NCI-H2107 treated with DMSO at 0.1 percent for 48 hours (cell line): ENCODE measurements at regions not wholly inside any gene's neighbourhood (a gene's known extent, or its start where the extent isn't known, plus 50 kb on each side); places are given as distances from the start of the nearest gene placed in this dataset.
"Not testable (repeated sequence)": the region's sequence is repeated elsewhere in the genome, so short reads cannot be mapped to it uniquely, and the experiment has no call there.

Experiments used
- DNase-seq: peaks from one replicate; lab custom pipeline; 2025; ENCODE audit not compliant: unreplicated experiment; lab: John Stamatoyannopoulos, UW

DNA sequence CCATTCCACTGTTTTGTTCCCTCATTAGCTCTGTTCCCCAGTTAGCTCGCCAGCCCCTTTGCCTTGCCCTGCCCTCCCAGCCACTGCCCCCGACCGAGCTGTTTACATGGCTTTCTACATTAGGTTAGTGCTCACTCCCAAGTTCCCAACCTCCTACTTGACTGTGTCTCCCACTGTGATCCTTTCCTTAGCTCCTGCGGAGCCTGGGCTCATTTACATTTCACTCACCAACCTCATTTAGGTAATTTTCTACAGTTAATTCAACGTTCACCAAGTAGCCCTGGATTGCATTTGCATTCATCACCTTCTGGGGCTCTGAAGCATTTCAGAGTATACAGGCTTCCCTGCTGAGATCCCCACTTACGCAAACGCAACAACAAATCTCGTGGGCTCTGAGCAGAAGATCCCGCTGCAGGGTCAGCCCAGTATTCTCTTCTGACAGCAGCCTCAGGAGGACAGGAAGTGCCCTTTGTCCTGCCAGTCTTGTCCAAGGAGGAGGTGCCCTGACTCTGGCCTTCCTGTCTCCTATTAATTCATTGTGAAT, 325.8 kb upstream of the CCL2 start:
- DNase-seq = no peak

DNA sequence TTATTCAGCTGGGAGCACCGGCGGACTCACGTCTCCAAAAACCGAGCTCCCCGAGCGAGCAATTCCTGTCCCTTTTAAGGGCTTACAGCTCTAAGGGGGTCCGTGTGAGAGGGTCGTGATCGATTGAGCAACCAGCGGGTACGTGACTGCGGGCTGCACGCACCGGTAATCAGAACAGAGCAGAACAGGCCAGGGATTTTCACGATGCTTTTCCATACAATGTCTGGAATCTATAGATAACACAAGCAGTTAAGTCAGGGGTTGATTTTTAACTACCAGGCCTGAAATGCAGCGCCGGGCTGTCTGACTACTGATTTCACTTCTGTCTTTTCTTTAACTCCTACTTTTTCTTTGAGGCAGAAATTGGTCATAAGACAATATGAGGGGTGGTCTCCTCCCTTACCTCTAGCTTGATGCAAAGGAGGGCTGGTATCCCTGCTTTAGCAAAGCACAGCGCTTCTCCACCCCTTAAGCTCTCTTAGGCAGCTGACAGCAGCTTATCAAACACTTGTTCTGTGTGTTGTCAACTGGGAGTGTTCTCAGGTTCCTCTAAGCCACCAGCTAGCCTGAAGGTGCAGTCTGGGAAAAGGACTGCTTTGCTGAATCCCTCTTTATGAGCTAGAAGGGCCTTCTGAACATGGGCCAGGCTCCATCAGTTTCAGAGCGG, 323.8 kb upstream of the CCL2 start:
- not testable (repeated sequence) for DNase-seq

DNA sequence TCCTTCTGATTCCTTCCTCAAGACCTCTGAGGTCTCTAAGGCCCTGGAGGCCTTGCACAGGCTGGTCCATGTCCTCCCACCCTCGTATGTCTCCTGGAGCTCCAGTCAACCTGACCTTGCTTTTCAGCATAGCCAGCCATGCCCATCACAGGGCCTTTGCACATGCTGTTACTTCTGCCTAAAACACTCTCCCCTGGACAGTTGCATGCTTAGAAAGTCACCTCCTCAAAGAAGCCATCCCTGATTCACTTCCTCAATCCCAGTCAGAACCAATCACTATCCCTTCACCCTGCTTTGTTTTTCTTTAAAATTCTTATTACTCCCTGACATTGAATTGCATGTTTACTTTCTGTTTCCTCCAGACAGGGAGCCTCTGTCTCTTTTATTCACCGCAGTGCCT, 322.1 kb upstream of the CCL2 start:
- no peak for DNase-seq

DNA sequence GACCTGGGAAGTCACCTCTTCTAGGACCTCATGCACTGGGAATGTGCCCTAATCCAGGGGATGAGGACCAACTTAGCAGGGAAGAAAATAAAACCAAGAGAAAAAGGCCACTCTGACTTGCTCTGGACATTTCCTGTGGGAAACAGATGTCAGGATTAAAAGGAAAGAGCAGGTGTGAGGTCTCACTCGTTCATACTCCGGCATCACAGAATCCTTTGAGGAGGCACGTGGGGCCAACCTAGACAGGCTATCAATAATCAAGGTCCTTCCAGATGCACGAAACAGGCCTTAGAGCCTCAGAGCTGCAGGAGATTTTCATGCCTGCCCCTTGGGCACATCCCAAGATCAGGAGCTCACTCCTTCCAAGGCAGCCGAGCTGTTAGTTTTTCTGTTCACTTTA, 321.5 kb upstream of the CCL2 start:
- DNase-seq = no peak

DNA sequence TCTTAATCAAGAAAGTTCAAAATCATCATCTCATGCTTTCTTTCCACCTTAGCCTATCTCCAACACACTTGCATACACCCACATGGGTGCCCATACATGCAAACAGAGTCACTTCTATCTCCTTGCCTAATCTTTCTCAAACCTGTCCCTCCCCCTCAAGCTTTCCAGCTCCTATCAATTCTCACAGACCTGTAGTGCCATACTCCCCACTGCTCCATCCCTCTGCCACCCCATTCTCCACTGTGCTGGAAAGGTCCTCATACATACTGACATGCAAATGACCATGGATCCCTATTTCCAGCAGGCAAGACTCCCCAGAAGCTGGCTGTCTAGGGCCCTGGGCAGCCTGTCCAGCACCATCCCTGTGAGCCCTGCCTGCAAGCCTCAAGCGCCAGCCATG, 320.4 kb upstream of the CCL2 start:
- DNase-seq = no peak

DNA sequence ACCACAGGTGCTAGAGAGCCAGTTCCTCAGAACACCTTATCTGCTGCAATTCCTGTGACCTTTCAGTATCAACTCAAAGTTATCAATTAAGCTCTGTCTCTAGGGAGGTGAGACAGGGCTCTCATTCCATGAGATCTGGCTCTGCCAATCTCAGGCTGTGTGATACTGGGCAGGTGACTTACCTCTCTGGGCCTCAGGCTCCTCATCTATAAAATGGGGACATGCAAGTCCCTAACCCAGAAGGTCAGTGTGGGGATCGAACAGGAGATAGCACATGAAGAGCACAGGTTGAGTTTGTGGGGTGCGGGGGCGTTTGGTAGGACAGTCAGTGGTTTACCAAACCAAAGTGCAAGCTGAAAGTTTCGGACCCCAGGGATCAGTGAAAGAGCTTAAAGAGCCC, 319.3 kb upstream of the CCL2 start:
- DNase-seq = no peak

DNA sequence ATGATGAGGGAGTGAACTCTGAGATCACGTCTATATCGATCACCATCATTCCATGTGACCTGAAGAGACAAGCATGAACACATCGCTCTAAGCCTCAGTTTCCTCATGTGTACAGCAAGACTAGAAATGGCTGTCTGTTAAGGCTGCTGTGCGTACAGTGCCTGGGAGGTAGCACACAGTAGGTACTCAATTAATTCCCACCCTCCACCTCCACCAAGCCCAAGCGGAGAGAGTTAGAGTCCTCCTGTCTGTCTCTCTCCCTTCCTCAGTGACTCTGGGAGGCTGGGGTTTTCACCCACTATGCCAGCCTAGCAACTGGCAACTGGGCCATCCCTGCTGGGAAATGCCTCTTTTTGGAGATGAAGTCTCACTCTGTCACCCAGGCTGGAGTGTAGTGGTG, 318.3 kb upstream of the CCL2 start:
- DNase-seq = no peak

DNA sequence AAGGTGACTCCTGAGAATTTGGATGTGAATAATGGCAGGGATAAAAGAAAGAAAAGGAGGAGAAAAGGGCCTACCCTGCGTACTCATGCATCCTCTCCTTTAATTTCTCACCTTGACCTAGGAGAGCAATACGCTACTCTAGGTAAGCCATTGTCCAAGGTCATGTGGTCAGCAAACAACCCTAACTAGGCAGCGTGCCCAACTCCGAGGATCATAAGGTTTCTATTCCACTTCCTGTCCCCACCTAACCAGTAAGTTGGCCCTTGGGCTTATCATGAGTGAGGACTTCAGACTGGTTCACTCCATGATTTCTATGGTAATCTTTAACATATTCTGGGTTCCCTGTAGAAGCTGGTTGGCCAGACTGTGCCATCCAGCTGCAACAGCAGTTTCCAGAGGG, 315.1 kb upstream of the CCL2 start:
- DNase-seq = no peak

DNA sequence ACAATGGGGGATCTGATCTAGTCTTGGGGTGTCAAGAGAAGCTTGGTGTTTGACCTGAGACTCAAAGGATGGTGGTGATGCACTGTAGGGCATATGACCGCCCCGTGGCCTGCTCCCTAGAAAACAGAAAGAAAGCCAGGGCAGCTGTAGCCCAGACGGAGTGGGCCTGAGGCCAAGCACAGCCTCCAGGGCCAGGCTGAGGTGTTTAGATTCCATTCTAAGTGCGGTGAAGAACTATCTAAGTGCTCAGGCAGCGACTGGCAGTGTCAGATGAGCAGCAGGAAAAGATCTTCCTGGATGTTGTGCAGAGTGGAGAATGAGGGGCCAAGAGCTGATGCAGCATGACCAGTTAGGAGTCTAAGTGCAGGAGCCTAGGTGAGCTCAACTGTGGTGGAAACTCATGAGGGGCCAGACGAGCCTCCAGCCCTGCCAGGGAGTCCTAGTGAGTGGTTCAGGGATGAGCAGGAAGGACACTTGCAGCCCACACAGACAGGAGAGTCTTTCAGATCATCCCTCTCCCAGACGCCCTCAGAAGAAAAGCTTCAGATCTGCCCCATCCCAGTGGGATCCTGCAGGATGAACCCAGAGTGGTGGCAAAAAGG, 314.2 kb upstream of the CCL2 start:
- no peak for DNase-seq

DNA sequence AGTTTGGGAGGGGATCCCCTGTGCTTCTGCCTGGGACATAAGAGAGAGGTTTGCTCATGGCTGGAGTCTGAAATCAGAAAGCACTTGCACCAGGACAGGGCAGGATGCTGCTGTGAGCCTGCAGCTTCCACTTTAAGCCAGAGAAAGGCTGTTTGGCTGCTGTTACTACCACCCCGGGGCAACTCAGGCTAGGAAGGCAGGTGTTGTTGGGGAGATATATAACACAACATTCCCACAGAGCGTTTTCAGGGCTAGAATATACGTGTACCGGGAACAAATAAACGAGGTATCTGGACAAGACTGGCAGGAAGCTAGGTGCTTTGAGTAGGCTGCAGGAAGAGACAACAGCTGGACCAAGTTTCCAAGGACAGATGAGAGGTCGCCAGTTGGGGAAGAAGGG, 313.3 kb upstream of the CCL2 start:
- no peak for DNase-seq

DNA sequence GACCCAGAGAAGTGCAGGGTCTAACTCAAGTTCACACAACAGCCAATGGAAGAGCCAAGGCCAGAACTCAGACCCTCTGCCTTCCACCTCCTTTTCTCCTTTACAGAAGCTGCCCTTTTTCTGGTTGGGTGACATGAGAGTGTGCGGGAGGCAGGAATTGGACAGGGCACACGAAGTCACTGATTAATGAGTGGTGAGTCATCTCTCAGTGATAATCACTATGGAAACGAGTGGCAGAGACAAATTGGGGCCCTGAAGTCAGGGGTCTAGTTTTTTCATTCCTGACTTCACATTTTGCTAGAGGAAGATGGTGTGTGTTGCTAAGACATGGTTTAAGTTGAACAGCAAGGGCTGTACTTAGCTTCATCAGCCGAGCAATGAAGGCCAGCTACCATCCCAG, 312.7 kb upstream of the CCL2 start:
- no peak for DNase-seq

DNA sequence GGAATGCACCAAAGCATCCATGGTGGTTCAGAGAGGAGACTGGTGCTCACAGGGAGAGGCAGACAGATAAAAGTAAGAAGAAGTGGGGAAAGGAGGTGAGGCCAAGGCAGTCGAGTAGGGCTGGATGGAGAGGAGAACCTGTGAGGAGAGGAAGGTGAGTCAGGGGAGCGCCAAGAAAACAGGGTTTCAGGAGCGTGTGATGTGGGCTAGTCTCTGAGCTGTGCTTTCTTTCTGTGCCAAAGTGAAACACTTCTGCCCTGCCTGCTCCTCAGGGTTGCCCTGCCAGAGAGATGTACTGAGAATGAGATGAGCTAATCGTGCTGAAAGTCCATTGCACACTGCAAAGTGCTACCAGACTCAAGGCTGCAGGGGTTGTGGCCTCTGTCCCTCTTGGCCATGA, 310.7 kb upstream of the CCL2 start:
- no peak for DNase-seq

DNA sequence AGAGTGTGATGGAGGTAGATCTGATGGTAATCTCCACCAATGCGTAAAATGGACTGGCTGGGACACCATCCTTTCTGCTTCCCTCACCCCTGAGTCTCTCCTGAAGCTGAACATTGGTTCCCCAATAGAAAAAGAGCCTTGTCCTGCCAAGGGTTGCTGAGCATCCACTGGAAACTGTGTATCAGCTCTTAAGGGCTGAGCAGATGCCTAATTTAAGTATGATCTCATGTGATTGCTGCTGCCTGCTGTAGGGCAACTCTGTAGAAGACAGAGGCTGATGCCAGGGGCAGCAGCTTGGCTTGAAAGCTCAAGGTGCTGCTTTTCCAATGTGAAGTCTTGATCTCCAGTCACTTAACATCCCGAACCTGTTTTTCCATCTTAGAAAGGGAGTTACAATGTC, 310.3 kb upstream of the CCL2 start:
- no peak for DNase-seq

DNA sequence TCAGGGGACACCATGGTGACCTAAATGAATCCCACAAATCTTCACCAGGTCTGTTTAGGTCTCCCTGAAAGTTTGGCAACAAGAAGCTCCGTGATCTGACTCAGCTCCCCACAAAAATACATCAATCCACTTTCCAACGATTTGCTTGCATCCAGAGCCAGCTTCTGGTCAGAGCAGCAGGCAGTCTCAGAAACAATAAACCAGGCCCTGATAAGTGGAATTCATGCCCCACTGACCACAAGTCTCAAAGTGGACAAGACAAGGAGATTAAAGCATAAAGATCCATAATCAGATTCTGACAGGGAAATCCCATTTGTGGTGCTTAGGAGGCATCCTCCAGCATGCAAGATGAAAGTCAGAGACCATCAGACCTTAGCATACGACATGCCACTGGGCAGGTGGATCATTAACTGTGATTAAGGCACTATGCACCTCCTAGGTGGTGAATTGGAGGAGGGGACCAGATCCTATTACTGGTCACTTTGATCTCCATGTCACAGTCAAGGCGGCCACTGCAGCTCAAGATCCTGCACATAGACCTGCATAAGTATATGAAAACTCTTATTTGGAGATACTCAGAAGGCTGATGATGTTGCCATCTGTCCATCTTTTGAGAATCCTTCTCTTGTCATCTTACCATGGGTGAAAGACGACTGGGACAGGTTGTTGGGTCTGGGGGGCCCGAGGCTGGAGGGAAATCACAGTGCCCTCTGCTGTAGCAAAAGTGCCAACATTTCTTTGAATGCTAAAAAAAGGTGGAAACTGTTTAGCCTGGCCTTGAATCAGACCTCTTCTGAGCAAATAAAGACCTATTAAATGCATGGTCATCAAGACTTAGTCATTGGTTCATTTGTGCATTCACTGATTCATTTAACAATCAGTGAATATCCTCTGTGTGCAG, 309.2 kb upstream of the CCL2 start:
- no peak for DNase-seq

DNA sequence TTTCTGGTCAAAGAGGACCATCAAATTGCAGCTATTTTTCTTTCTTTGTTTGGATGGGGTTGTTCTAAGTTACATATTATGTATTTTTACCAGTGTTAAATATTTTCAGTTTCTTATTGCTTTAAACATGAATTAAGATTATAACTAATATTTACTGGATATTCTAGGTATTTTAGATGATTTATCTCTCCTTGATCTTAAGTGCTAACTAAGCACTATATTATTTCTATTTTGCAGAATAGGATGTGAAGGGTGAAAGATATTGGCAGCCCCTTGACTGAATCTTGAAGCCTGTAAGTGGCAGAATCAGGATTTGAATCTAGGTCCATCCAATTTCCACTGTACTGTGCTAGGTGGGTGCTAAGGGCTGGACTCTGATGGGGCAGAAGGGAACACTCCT, 307.3 kb upstream of the CCL2 start:
- no peak for DNase-seq

DNA sequence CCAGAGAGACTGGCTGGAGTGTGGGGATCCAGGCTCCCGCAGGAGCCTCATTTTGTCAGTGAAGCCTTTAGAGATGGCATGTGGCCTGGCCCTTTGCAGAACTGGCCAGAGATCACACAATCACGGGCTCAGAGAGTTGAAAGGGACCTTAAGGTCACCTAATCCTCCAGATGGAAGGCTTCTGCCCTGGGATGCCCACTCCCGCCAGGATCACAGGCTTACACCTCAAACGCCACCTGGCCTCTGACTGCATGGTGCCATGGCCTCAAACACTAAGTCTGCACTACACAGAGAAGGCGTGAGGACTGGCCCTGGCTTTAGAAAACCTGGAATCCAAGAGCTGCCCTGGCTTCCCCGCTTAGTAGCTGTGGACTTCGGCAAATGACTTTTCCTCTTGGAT, 306.8 kb upstream of the CCL2 start:
- no peak for DNase-seq

DNA sequence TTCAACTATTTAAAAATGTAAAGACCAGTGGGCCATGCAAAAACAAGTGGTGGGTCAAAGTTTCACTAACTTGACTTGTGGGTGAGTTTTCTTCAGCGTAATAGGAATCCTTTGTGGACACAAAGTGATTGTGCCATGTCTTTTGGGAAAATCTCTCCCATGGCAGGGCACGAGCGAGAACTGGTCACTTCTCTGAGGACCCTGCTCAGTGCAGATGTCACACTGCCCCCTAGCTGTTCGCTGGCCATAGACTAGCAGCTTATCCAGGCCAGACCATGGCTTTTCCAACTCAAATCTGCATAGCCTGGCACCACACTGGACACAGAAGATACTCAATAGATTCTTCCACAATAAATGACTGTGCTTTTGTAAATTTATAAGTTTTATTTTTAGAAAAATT, 306.0 kb upstream of the CCL2 start:
- no peak for DNase-seq

DNA sequence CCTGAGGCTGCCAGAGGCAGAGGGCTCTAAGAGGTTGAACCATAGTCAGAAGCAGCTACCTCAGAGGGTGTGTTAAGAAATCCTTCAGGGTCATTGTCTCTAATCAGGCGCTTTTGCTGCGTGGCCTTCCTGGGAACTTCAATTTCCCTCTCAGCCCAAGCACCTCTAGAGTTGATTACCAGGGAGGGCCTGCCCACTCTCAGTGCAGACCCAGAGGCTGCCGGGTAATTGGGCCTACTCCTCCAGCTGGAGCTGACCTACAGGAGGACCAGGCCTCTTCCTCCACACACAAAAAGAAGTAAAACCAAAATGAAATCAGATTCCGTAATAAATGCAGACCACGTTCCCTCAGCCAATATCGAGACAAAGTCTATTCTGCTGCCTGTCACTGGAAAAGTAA, 305.0 kb upstream of the CCL2 start:
- no peak for DNase-seq

DNA sequence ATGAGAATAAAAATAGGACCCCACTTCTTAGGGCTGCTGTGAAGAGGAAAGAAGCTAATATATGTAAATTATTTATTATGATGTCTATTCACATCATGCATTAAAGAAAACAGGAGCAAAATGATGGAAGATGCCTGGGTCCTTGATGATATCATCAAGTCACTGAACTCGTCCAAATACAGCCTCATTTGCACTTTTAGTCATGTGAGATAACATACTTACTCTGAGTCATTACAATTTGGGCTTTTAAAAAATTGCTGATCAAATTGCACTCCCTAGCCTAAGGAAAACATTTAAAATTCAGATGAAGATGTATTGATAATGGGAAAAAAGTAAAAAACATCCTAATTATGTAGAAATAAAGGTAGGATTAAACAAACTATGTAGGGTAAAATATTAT, 302.7 kb upstream of the CCL2 start:
- DNase-seq = no peak

DNA sequence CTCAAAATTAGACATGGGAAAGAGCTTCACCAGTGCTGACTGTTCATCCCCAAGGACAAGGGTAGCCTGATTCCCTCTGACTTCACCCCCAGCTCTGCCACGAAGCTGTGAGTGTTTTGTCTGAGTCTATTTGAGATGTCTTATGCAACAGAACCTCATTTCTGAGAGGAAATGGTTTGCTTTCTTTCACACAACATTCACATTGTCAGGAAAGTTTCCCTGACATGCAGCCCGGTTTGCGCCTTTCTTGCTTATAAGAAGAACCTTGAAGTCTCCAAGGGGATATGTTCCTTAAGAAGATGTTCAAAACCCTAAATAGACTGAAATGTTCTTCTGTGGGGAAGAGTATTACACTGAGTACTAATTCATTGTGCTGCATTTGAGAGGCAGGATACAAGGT, 300.5 kb upstream of the CCL2 start:
- DNase-seq = no peak

DNA sequence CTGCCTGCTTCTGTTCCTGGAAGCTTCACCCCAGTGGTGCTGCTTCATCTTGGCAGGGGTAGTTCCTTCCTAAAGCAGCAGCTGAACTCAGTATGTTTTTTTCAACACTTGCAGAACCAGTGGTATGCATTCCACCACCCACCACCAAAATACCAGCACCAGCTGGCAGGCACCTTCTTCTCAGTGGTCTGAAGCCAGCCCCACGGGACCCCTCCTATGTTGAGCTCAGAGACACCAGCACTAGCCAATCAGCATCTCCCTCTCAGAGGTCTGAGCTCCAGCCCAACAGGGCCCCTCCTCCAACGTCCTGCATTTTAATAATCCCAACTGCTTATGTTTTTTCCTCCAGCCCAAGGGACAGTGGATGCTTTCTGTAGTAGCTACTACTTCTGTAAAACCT, 299.6 kb upstream of the CCL2 start:
- no peak for DNase-seq

DNA sequence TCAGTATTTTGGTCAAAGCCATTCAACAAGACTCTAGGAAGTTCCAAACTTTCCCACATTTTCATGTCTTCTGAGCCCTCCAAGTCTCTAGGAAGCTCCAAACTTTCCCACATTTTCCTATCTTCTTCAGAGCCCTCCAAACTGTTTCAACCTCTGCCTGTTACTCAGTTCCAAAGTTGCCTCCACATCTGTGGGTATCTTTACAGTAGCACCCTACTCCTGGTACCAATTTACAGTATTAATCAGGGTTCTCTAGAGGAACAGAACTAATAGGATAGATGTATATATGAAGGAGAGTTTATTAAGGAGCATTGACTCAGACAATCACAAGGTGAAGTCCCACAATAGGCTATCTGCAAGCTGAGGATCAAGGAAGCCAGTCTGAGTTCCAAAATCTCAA, 296.0 kb upstream of the CCL2 start:
- DNase-seq = not testable (repeated sequence)
